H1 (cell line): ENCODE measurements at regions not wholly inside any gene's neighbourhood (a gene's known extent, or its start where the extent isn't known, plus 50 kb on each side); places are given as distances from the start of the nearest gene placed in this dataset.

Experiments
- CTCF ChIA-PET: fragments of 300-600 bp; sonication (Branson Sonifier 250); formaldehyde crosslinking; loops from one replicate; lab custom pipeline; 2021; ENCODE audit not compliant: partially characterized antibody; lab: Charles Lee
- POLR2A ChIA-PET: fragments of 300-600 bp; sonication (Branson Sonifier 250); formaldehyde crosslinking; loops from one replicate; lab custom pipeline; 2021; ENCODE audit warnings: inconsistent platforms; ENCODE audit not compliant: partially characterized antibody; lab: Charles Lee
- DNase-seq, 2 experiments: peaks; one replicate each; pipeline versions ENCODE4 v3.0.0 to v3.0.0-alpha.2; 2010 to 2022; ENCODE audit warnings: low spot score in 2 of 2, low read depth in 1 of 2, mixed read lengths in 1 of 2
- FAIRE-seq: peaks from 2 replicates; lab custom pipeline; 2011; peaks lifted over from hg19 to GRCh38; lab: Jason Lieb, UNC
- H2AFZ ChIP-seq: 2 replicates; pipeline ENCODE4 v1.8.1; 2012; ENCODE audit warnings: low read length, inconsistent platforms
- H2AK5ac ChIP-seq: 2 replicates; pipeline ENCODE4 v1.6.1; 2013; ENCODE audit warnings: low read depth, low read length
- H2BK120ac ChIP-seq: replicated peaks from 2 replicates; pipeline ENCODE3; 2013; ENCODE audit warnings: low read depth, low read length, inconsistent platforms
- H2BK12ac ChIP-seq: 2 replicates; pipeline ENCODE4 v1.6.1; 2013; ENCODE audit warnings: low read depth, low read length
- H2BK15ac ChIP-seq: 2 replicates; pipeline ENCODE4 v1.6.1; 2013; ENCODE audit warnings: low read length
- H2BK20ac ChIP-seq: 2 replicates; pipeline ENCODE4 v1.6.1; 2013; ENCODE audit warnings: low read length
- H2BK5ac ChIP-seq: 2 replicates; pipeline ENCODE4 v1.6.1; 2013; ENCODE audit warnings: low read depth, low read length
- H3K14ac ChIP-seq: 2 replicates; pipeline ENCODE4 v1.6.1; 2013; ENCODE audit warnings: inconsistent platforms; ENCODE audit not compliant: insufficient read length
- H3K18ac ChIP-seq: 2 replicates; pipeline ENCODE4 v1.6.1; 2013; ENCODE audit warnings: low read length; ENCODE audit errors: extremely low read depth
- H3K23ac ChIP-seq: 2 replicates; pipeline ENCODE4 v1.6.1; 2013; ENCODE audit warnings: inconsistent platforms; ENCODE audit not compliant: insufficient read length
- H3K23me2 ChIP-seq: 2 replicates; pipeline ENCODE4 v1.6.1; 2013; ENCODE audit warnings: low read depth, low read length
- H3K27ac ChIP-seq: 2 replicates; pipeline ENCODE4 v1.6.1; 2011; ENCODE audit warnings: low read depth, low read length, inconsistent platforms
- H3K27me3 ChIP-seq, 4 experiments: replicated peaks in 1 of 4; 1 replicate in 1 of 4; 2 replicates in 3 of 4; pipeline versions ENCODE4 v1.6.1 to v1.8.1; 2011 to 2013; ENCODE audit warnings: low read length in 3 of 4, mild to moderate bottlenecking in 3 of 4, inconsistent platforms in 2 of 4, mixed read lengths in 2 of 4, moderate library complexity in 1 of 4; ENCODE audit not compliant: control insufficient read depth in 3 of 4, insufficient read depth in 3 of 4; ENCODE audit errors: extremely low read depth in 1 of 4
- H3K36me3 ChIP-seq, 4 experiments: 2 replicates each; pipeline versions ENCODE4 v1.6.1 to v1.8.1; 2011 to 2013; ENCODE audit warnings: mild to moderate bottlenecking in 4 of 4, low read length in 3 of 4, moderate library complexity in 2 of 4, control low read depth in 1 of 4, inconsistent platforms in 1 of 4; ENCODE audit not compliant: insufficient read depth in 4 of 4, control insufficient read depth in 2 of 4
- H3K4ac ChIP-seq: replicated peaks from 2 replicates; pipeline ENCODE3; 2013; ENCODE audit warnings: low read length, low read depth, mixed read lengths, inconsistent platforms; ENCODE audit not compliant: insufficient read length
- H3K4me1 ChIP-seq, 4 experiments: replicated peaks in 1 of 4; 1 replicate in 1 of 4; 2 replicates in 3 of 4; pipeline versions ENCODE4 v1.6.1 to v1.8.1; 2011 to 2013; ENCODE audit warnings: low read length in 3 of 4, inconsistent platforms in 2 of 4, mixed read lengths in 1 of 4; ENCODE audit not compliant: insufficient read depth in 4 of 4, control insufficient read depth in 3 of 4
- H3K4me2 ChIP-seq, 2 experiments: 2 replicates each; pipeline versions ENCODE4 v1.6.1 to v1.8.1; 2011 to 2013; ENCODE audit warnings: low read depth in 2 of 2, low read length in 2 of 2, control low read depth in 1 of 2, inconsistent platforms in 1 of 2, mild to moderate bottlenecking in 1 of 2; ENCODE audit not compliant: insufficient read depth in 1 of 2
- H3K4me3 ChIP-seq, 4 experiments: fragments of 200-600, 300-600 bp in 1 of 4; sonication (generic), shearing (Covaris generic), sonication (Bioruptor Twin) in 1 of 4; 2 replicates each; pipeline versions ENCODE4 v1.5.1 to v1.8.1; 2011 to 2016; ENCODE audit warnings: low read length in 4 of 4, low read depth in 3 of 4, control low read depth in 2 of 4, inconsistent platforms in 2 of 4, mild to moderate bottlenecking in 2 of 4, mixed read lengths in 1 of 4, moderate library complexity in 1 of 4; ENCODE audit not compliant: insufficient read depth in 2 of 4; ENCODE audit errors: extremely low read depth in 1 of 4
- H3K56ac ChIP-seq: replicated peaks from 2 replicates; pipeline ENCODE3; 2013; ENCODE audit warnings: low read depth, mild to moderate bottlenecking, mixed read lengths, low read length, inconsistent platforms; ENCODE audit not compliant: insufficient read length
- H3K79me1 ChIP-seq: 2 replicates; pipeline ENCODE4 v1.6.1; 2013; ENCODE audit warnings: low read depth, low read length, control low read depth
- H3K79me2 ChIP-seq, 2 experiments: 2 replicates each; pipeline versions ENCODE4 v1.6.1 to v1.8.1; 2012 to 2013; ENCODE audit warnings: low read length in 2 of 2, mild to moderate bottlenecking in 2 of 2, inconsistent platforms in 1 of 2; ENCODE audit not compliant: insufficient read depth in 2 of 2, control insufficient read depth in 1 of 2
- H3K9ac ChIP-seq, 4 experiments: replicated peaks in 1 of 4; 1 replicate in 1 of 4; 2 replicates in 3 of 4; pipeline versions ENCODE4 v1.6.1 to v1.8.1; 2011 to 2013; ENCODE audit warnings: low read depth in 3 of 4, low read length in 3 of 4, control low read depth in 2 of 4, mild to moderate bottlenecking in 2 of 4, moderate library complexity in 2 of 4, inconsistent platforms in 1 of 4; ENCODE audit errors: extremely low read depth in 1 of 4
- H3K9me3 ChIP-seq, 2 experiments: 2 replicates each; pipeline versions ENCODE4 v1.6.1 to v1.8.1; 2012 to 2013; ENCODE audit warnings: mild to moderate bottlenecking in 2 of 2, moderate library complexity in 2 of 2, control low read depth in 1 of 2, inconsistent platforms in 1 of 2, low read depth in 1 of 2, low read length in 1 of 2, mixed read lengths in 1 of 2; ENCODE audit not compliant: insufficient read depth in 2 of 2
- H4K20me1 ChIP-seq, 2 experiments: replicated peaks in 1 of 2; 2 replicates each; pipeline versions ENCODE3 to v1.8.1; 2011 to 2013; ENCODE audit warnings: inconsistent platforms in 2 of 2, low read length in 2 of 2, mild to moderate bottlenecking in 1 of 2; ENCODE audit not compliant: insufficient read depth in 2 of 2, control insufficient read depth in 1 of 2
- H4K5ac ChIP-seq: 2 replicates; pipeline ENCODE4 v1.6.1; 2013; ENCODE audit warnings: low read length, low read depth, mixed read lengths, inconsistent platforms; ENCODE audit not compliant: insufficient read length
- H4K8ac ChIP-seq: 2 replicates; pipeline ENCODE4 v1.8.0; 2013; ENCODE audit warnings: mild to moderate bottlenecking, moderate library complexity, low read length, inconsistent platforms; ENCODE audit not compliant: insufficient read depth; ENCODE audit errors: extremely low read depth
- H4K91ac ChIP-seq: replicated peaks from 2 replicates; pipeline ENCODE3; 2013; ENCODE audit warnings: low read length, mixed read lengths, inconsistent platforms; ENCODE audit not compliant: insufficient read length
- GTF2F1 ChIP-seq: IDR thresholded peaks from 2 replicates; pipeline ENCODE4 v1.6.1; 2012; ENCODE audit warnings: low read depth, low read length, improper control_type of control experiment, borderline replicate concordance
- RFX5 ChIP-seq: IDR thresholded peaks from 2 replicates; pipeline ENCODE4 v1.6.1; 2011; ENCODE audit warnings: low read depth, low read length, improper control_type of control experiment, borderline replicate concordance
- ZNF274 ChIP-seq: IDR thresholded peaks from 2 replicates; pipeline ENCODE4 v1.7.0; 2012; ENCODE audit warnings: low read length, borderline replicate concordance; ENCODE audit errors: extremely low read depth
- WGBS, 2 experiments: shearing (Covaris generic) in 1 of 2; methylation state at CpG; one replicate each; pipeline versions ENCODE4 v1.1.6 to v1.1.7; 2013 to 2015; ENCODE audit warnings: low lambda C conversion rate in 2 of 2, mixed read lengths in 2 of 2, inconsistent platforms in 1 of 2, low coverage in 1 of 2, missing lambda C conversion rate in 1 of 2; ENCODE audit not compliant: insufficient replicate concordance in 2 of 2, insufficient coverage in 1 of 2, insufficient read length in 1 of 2; ENCODE audit errors: extremely low coverage in 1 of 2, missing lambda C conversion rate in 1 of 2; 5-methylcytosine and 5-hydroxymethylcytosine counted together

DNA sequence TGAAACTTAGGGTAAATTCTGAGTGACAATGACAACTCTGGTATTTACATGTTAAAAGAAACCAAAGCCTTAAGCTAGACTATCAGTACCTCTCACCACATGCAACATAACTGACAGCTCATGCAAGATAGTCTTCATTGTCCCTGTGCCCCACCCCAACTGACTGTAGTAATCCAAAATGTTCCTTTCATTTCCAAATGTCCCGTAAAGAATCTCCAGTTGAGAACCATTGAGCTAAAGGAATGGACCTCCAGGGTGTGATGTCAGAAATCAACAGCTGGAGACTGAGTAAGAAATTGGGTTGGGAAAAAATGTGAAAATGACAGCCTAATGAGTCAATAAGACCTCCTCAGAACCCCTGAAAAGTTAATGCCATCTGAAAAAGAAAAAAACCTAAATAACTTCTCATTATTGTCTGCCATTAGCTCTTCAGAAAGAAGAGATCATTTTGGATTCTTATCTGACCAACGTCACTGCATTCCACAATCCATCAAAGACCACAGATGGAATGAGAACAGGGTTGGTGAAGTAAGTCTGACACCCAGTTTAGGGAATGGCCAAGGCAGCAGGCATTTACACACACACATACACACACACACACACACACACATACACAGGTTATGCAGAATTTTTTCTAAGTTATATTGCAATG lies 51.7 kb upstream of the ACVR2A start:
- DNase-seq, result no peak

More for the DNA sequence above, 51.7 kb upstream of the ACVR2A start:
- no peak overlapping the region for H3K9ac ChIP-seq
- no peaks in the 10 kb centered on the region for H4K20me1 ChIP-seq
- no peak overlapping the region for H2AFZ ChIP-seq
- 92% methylated on average over 2 of the region's 2 CpGs; no CpG with 5 or more reads in 1 of the 2 experiments for WGBS, 2 experiments
- no peak overlapping the region for H4K8ac ChIP-seq
- H2AK5ac ChIP-seq, result no peak overlapping the region
- no peak overlapping the region for H2BK120ac ChIP-seq
- H4K91ac ChIP-seq, result no peak overlapping the region
- H3K27ac ChIP-seq, result no peak overlapping the region
- CTCF ChIA-PET, result no interaction called here
- no peak overlapping the region for H3K56ac ChIP-seq
- no peak overlapping the region for H3K4ac ChIP-seq
- H3K18ac ChIP-seq, result no peak overlapping the region
- no peak for TF ChIP-seq RFX5
- no peak for TF ChIP-seq GTF2F1
- TF ChIP-seq ZNF274, result no peak
- H3K4me2 ChIP-seq, result no peak overlapping the region
- no peak overlapping the region for H2BK12ac ChIP-seq
- H3K4me1 ChIP-seq, result peaks cover 0 to 8% (median 0%) of the 10 kb centered on the region in 4 experiments; a peak in 1 of 7 replicates
- H3K36me3 ChIP-seq, result no peaks in the 10 kb centered on the region
- no peak overlapping the region for H4K5ac ChIP-seq
- no peaks in the 10 kb centered on the region for H3K79me2 ChIP-seq
- no peak overlapping the region for H3K4me3 ChIP-seq
- H3K27me3 ChIP-seq, result no peaks in the 10 kb centered on the region
- H3K23me2 ChIP-seq, result no peaks in the 10 kb centered on the region
- POLR2A ChIA-PET, result no interaction called here
- peak; percentile 32 for FAIRE-seq
- H2BK20ac ChIP-seq, result no peak overlapping the region
- H3K79me1 ChIP-seq, result no peaks in the 10 kb centered on the region
- H2BK15ac ChIP-seq, result no peak overlapping the region
- H3K23ac ChIP-seq, result no peak overlapping the region
- H2BK5ac ChIP-seq, result no peak overlapping the region
- no peaks in the 10 kb centered on the region for H3K9me3 ChIP-seq
- H3K14ac ChIP-seq, result no peak overlapping the region
